HUES6 (cell line): ENCODE measurements at regions not wholly inside any gene's neighbourhood (a gene's known extent, or its start where the extent isn't known, plus 50 kb on each side); places are given as distances from the start of the nearest gene placed in this dataset.

ENCODE experiments used
- H3K27ac ChIP-seq: 2 replicates; pipeline ENCODE4 v1.7.0; 2013; ENCODE audit warnings: low read depth, mild to moderate bottlenecking, low read length, inconsistent platforms
- H3K27me3 ChIP-seq: 2 replicates; pipeline ENCODE4 v1.6.1; 2013; ENCODE audit warnings: low read length; ENCODE audit not compliant: control insufficient read depth, insufficient read depth
- H3K36me3 ChIP-seq: 2 replicates; pipeline ENCODE4 v1.6.1; 2013; ENCODE audit warnings: low read length; ENCODE audit not compliant: control insufficient read depth, insufficient read depth
- H3K4me1 ChIP-seq: 2 replicates; pipeline ENCODE4 v1.6.1; 2013; ENCODE audit warnings: low read length; ENCODE audit not compliant: control insufficient read depth, insufficient read depth
- H3K4me3 ChIP-seq: 2 replicates; pipeline ENCODE4 v1.5.1; 2013; ENCODE audit warnings: low read depth, low read length
- H3K9ac ChIP-seq: one replicate; pipeline ENCODE4 v1.6.1; 2013; ENCODE audit warnings: mild to moderate bottlenecking, low read length
- H3K9me3 ChIP-seq: 2 replicates; pipeline ENCODE4 v1.6.1; 2013; ENCODE audit warnings: low read depth, low read length; ENCODE audit not compliant: control insufficient read depth, insufficient read depth

DNA sequence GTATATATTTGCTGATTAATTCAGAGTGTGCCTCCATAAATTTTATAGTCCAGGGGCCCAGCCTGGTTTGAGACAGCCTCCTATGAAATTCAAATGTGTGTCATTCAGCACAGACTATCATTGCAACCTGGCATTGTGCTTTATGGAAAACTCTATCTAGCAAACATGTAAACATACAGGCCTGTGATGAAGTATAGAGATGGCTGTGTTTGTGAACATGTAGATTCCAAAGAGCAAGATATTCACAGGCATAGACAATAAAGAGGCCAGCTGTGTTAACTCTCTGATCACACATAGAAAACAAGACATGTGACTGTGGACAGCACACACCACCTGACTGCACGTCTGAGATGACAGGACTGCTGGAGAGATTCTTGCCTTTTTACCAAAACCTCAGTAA, 297.9 kb downstream of the EN1 start:
- no peaks in the 10 kb centered on the region for H3K27me3 ChIP-seq
- no peak overlapping the region for H3K27ac ChIP-seq
- no peaks in the 10 kb centered on the region for H3K4me1 ChIP-seq
- H3K4me3 ChIP-seq = no peak overlapping the region
- no peak overlapping the region for H3K9ac ChIP-seq
- H3K9me3 ChIP-seq = peaks cover 5% of the 10 kb centered on the region; the same call in 1 of the 2 replicates
- no peaks in the 10 kb centered on the region for H3K36me3 ChIP-seq

- Histone ChIP-seq H3K27ac (no peak overlapping the region), H3K4me3 (no peak overlapping the region), H3K27me3 (no peaks in the 10 kb centered on the region), H3K36me3 (no peaks in the 10 kb centered on the region), H3K9ac (no peak overlapping the region), H3K9me3 (peaks cover 9% of the 10 kb centered on the region), H3K4me1 (no peaks in the 10 kb centered on the region)
Measured at GRCh38 chr2:118548880-118549488, 298.5 kb downstream of the EN1 start.

GRCh38 chr2:118539290-118539689, 308.2 kb downstream of the EN1 start:
- Histone ChIP-seq H3K4me1 (no peaks in the 10 kb centered on the region), H3K27ac (no peak overlapping the region), H3K9ac (no peak overlapping the region), H3K36me3 (no peaks in the 10 kb centered on the region), H3K9me3 (peaks cover 18% of the 10 kb centered on the region), H3K4me3 (no peak overlapping the region), H3K27me3 (no peaks in the 10 kb centered on the region)

DNA sequence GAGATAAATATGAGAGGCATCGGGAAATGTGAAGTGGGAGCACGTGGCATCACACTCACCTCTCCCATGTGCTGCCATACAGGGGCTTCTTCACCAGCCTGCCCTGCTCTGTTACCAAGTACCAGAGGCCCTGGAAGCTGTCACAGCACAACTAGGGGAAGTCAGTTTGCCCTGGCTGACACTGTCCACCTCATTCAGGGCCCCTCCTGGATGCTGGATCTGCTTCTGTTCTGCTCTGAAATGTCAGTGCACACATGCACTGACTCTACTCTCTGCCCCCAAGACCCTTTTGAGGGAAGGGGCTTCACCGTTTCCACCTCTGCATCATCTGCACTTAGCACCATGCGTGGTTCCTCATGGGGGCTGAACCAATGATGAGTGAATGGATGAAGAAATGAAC, 311.1 kb downstream of the EN1 start:
- Histone ChIP-seq H3K36me3 (no peaks in the 10 kb centered on the region), H3K27me3 (no peaks in the 10 kb centered on the region), H3K4me3 (no peak overlapping the region), H3K9me3 (no peaks in the 10 kb centered on the region), H3K27ac (no peak overlapping the region), H3K9ac (no peak overlapping the region), H3K4me1 (no peaks in the 10 kb centered on the region)

- Histone ChIP-seq H3K27ac (no peak overlapping the region), H3K36me3 (no peaks in the 10 kb centered on the region), H3K4me1 (peaks cover 4% of the 10 kb centered on the region; the same call in 1 of the 2 replicates), H3K9me3 (no peaks in the 10 kb centered on the region), H3K4me3 (no peak overlapping the region), H3K9ac (no peak overlapping the region), H3K27me3 (no peaks in the 10 kb centered on the region)
Measured at GRCh38 chr2:118535818-118536212, 311.6 kb downstream of the EN1 start.

DNA sequence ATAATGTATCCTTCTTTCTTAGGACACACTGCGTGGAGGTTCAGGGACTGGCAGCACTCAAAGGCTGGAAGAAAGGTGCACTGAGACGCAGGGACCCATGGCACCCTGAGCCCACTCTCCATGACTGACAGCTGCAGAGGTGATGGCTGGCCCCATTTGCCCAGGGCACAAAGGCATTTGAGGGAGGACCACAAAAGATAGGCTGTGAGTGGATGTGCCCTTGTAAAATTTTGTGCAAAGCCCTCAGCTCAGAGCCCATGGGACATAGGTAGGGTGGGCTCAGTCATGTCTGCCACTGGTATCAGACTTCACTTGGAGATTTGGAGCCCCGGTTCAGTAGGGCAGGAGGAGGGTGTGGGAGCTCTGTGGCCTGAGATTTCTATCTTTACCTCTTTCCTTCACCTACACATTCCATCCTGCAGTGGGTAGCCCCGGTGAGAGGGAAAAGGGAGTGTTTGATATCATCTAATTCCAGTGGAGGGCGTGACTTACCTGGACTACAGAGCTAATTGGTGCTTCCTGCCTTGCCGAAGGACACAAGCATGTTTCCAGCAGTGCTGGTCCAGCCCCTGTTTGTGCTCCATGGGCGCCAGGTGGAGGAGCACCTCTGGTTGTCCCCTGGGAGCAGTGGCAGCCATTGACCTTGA, 312.2 kb downstream of the EN1 start:
- Histone ChIP-seq H3K27me3 (no peaks in the 10 kb centered on the region), H3K4me1 (peaks cover 9% of the 10 kb centered on the region), H3K9me3 (no peaks in the 10 kb centered on the region), H3K27ac (no peak overlapping the region), H3K36me3 (no peaks in the 10 kb centered on the region), H3K9ac (no peak overlapping the region), H3K4me3 (no peak overlapping the region)

- Histone ChIP-seq H3K9me3 (no peaks in the 10 kb centered on the region), H3K27ac (no peak overlapping the region), H3K9ac (no peak overlapping the region), H3K27me3 (peaks cover 7% of the 10 kb centered on the region; the same call in 1 of the 2 replicates), H3K4me3 (no peak overlapping the region), H3K36me3 (no peaks in the 10 kb centered on the region), H3K4me1 (peaks cover 23% of the 10 kb centered on the region)
Measured at GRCh38 chr2:118530976-118531375, 316.5 kb downstream of the EN1 start.

DNA sequence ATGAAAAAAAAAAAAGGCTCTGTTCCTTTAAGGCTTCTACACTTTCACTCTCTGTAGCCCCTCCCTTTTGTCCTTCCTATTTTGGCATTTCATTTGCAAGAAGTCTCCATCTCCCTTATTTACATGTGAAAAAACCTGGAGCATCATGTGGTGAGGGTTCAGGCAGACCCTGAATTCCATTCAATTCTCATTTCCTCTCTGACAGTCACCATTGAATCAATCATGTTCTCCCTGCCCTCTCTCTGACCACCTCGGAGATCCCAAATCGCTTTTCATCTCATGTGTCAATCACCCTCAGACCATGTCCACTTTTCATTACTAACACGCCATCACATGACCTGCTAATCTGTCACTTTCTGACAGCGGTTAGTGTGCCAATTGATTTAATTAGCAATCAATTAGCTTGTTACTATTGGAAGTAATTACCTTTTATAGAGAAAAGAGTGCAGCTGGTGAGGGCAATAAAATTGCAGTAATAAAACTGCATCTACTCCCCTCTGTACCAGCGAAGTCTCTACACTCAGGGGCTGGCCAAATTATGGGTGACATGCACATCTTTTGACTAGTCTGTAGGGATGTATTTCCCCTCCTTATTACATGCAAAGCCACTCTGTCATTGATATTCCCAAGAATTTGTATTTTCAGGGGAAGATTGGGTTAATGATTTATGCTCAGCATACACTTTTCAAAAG, 317.4 kb downstream of the EN1 start:
- Histone ChIP-seq H3K9me3 (no peaks in the 10 kb centered on the region), H3K4me1 (peaks cover 23% of the 10 kb centered on the region), H3K27me3 (peaks cover 7% of the 10 kb centered on the region; the same call in 1 of the 2 replicates), H3K9ac (no peak overlapping the region), H3K27ac (no peak overlapping the region; the same call in 1 of the 2 replicates), H3K36me3 (no peaks in the 10 kb centered on the region), H3K4me3 (peak overlapping the region; percentile 5; the same call in 1 of the 2 replicates)

DNA sequence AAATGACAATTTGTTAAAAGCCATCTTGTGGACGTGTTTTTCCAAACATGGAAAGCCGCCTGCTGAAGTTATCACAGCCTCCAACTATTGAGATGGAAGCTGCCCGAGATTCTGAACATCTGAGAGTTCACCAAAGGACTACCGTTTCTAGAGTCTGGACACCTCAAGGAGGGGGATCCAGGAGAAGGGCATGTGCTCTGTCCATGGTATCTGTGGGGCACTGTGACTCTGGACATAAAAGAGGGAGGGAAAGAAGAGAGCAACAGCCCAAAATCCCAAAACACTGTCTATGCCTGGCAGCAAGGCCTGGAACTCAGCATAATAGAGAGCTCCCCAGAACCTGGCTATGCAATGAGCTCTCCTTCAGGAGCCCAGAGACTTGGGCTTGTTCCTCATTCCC, 319.9 kb downstream of the EN1 start:
- Histone ChIP-seq H3K9ac (no peak overlapping the region), H3K27me3 (peaks cover 7% of the 10 kb centered on the region; the same call in 1 of the 2 replicates)

GRCh38 chr2:118525346-118525745, 322.1 kb downstream of the EN1 start:
- H3K4me1 ChIP-seq = peaks cover 14% of the 10 kb centered on the region
- H3K4me3 ChIP-seq = no peak overlapping the region
- peaks cover 17% of the 10 kb centered on the region for H3K9me3 ChIP-seq
- peaks cover 7% of the 10 kb centered on the region; the same call in 1 of the 2 replicates for H3K27me3 ChIP-seq
- H3K9ac ChIP-seq = no peak overlapping the region
- no peaks in the 10 kb centered on the region for H3K36me3 ChIP-seq
- no peak overlapping the region for H3K27ac ChIP-seq

More for the DNA sequence above, 319.9 kb downstream of the EN1 start:
- Histone ChIP-seq H3K4me1 (peaks cover 23% of the 10 kb centered on the region), H3K36me3 (no peaks in the 10 kb centered on the region), H3K9me3 (no peaks in the 10 kb centered on the region), H3K4me3 (no peak overlapping the region), H3K27ac (no peak overlapping the region)

GRCh38 chr2:118524911-118525310, 322.5 kb downstream of the EN1 start:
- Histone ChIP-seq H3K4me1 (peaks cover 10% of the 10 kb centered on the region), H3K36me3 (no peaks in the 10 kb centered on the region), H3K9me3 (peaks cover 22% of the 10 kb centered on the region), H3K4me3 (no peak overlapping the region), H3K27ac (no peak overlapping the region), H3K27me3 (peaks cover 7% of the 10 kb centered on the region; the same call in 1 of the 2 replicates), H3K9ac (no peak overlapping the region)
